Suppressor macrophage (primary cell): ENCODE measurements at regions not wholly inside any gene's neighbourhood (a gene's known extent, or its start where the extent isn't known, plus 50 kb on each side); places are given as distances from the start of the nearest gene placed in this dataset.

Source experiments
- DNase-seq, 4 experiments: peaks; one replicate each; pipeline ENCODE4 v3.0.0-alpha.2; 2020 to 2022

DNA sequence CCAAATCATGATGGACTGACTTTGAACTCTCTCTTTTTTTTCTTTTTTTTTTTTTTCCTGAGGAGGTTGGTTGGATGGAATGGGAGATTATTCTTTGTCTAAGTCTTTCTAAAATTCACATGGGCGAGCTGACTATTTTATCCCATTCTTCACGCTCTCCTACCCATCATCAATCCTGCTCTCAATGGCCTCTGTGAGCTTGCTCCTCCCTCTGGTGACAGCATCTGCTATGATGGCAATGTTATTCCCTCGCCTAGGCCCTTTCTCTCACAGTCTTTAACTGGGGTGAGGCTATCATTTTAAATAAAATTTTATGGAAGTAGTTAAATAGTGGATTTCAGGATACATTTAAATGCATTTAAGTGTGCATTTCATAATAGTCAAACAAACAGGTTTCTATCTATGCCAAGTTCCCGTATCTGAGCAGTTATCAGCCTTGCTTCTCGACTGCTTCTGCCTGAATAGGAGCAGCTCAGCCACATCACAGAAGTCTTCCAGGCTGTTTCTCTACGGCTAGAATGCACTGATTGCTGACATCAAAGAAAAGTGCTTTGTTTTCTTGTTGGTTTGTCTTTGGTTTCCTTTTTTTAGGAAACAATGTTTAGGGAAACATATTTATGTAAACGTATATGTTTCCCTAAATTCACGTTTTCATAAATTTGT is 2233.8 kb downstream of the MAT2B start:
- no peak for DNase-seq

DNA sequence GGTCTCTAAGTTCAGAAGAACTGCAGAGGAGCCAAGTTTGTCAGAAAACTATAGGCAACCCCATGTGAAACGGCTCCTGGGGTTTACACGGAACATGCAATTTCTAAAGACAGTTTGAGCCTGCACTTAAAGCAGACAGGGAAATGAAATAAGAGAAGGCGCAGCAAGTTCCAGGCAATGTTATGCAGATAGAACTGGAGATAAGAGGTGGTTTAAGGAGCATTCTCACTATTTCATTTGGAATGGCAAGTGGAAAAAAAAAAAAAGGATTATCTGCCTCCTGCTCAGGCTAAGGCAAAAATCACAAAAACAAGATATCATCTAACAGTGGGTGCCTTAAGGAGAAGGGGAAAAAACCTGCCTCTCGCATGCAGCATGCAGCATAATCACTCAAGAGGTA is 2252.4 kb downstream of the MAT2B start:
- DNase-seq, result no peak

DNA sequence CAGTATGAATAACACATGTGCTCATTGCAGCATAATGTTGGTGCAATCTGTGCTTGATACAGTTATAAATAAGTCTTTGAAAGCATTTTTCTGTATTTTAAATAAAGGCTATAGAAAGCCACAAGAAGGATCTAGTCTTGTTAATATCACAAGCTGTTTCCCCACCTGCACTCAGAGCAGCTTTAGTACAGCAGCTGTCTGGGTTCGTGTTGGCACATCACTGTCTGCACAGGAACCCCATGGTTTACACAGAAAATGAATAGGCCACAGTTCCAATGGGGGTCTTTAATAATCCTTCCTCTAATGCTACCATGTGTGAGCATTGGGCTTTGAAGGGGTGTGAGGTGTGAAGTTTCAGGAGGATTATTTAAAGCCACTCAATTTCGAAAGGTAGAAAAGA is 2269.7 kb downstream of the MAT2B start:
- no peak for DNase-seq

DNA sequence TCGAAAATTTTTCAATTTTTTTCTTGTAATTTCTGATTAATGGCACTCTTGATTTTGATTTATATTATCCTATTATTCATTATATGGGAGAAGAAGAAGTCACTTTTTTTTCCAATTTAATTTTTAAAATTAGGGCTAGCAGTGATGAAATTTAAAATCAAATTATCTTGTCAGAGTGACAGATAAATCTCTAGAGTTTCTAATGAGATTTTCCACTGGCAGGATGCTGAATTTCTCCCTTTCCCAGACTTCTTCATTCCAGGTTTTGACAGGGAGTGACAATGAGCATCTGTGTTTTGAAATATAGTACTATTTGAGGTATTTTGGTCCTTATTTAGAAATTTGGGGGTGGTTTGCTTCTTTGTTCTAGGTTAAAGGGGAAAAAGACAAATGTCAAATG is 2274.1 kb downstream of the MAT2B start:
- DNase-seq, result no peak

DNA sequence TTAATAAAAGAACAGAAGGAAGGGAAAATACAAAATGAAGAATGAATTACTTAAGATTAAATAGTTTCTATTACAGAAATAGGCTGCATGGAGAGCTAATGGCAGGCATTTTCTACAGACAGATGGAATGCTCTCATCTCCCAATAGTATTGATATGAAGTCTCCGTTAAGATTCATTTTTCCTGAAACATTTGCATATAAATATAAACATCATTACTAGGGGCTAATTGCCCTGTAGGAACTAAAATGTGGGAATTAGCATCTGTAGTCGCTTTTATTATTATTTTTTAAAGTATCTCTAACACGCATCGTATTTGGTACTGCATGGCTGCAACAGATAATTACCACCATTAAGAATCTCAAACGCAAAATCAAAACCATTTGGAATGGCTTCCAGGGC is 2275.5 kb downstream of the MAT2B start:
- no peak for DNase-seq

DNA sequence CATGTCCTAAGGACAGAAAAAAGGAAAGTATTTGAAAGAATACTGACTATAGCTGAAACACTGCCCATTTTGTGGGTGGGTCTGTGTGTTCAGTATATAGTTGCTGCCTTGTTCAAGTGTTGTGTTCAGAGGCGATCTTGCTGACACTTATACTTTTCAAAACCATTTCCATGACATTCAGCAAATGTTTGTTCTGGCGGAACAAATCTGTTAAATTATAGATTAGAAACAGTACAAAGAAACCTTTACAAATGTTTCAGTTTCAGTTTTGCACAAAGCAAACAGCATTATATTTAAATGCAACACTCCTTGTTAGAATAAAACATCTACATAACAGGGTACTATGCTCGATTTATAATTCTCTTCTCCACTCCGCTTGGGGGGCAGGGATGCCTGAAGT is 2276.3 kb downstream of the MAT2B start:
- DNase-seq, result no peak

DNA sequence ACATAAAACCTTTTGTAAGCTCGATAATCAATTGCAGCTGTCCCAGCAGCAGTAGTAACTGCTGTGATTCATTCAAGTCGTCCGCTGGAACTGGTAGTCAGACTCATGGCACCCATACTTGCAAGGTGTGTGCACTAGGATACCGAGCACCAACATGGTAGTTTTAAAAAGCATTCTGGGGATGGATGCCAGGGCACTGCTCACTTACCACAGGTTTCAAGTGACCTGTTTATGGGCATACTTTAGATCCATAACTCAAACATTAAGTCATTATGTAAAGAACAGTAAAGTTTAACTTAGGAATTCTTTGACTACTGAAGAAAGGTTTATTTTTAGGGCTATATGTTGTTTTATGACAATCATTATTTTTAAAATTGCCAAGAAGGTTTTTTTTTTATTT is 2277.6 kb downstream of the MAT2B start:
- DNase-seq, result no peak

DNA sequence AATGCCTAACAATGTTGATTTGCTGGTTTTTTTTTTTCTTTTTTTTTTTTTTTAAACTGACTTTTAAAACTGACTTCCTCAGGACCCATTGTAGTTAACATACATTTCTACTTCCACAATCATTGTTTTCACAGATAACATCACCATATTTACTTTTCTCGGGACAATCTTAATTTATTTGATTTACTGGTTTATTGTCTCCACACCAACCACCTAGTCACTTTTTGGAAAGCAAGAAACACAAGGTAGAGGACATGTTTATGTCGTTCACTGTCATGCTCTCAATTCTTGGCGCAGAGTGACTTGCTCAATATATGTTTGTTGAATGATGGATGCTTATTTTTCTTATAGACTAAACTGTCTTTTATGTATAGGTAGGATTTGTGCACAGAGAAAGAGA is 2280.7 kb downstream of the MAT2B start:
- no peak for DNase-seq

DNA sequence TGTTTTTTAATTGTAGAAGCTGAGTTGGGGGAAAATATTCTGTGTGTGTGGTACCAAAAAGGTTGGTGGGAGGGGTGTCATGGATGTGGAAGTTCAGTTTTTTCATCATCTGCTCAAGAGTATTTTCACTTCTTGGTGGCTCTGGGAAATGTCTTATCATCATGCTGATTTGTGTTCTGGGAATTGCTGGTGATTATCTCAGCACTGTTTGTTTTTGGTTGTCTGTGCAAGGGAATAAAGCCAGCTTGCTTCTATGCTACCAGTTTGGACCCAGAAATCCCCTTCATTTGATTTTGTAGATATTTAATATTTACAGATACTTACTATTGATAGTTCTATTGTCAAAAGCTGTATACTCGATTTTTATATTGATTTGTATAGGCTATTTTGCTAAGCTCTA is 2289.7 kb downstream of the MAT2B start:
- DNase-seq, result no peak

DNA sequence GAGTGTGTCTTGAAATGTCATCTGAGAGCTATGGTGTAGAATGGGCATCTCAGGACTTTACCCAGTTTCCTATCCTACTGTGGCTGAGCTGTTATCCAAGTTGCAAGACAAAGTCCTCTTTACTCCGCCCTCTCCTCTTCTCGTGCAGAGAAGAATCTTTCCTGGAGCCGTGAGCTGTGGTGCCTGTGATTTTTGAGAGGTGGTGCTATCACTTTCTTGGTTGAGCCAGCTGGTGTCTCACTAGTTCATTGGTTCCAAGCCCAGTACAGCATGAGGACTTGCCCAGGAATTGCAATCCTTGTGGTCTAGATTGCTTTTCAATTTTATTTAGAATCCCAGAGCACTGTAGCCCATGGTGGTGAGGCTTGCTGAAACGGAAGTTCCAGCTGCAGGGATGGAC is 2300.3 kb downstream of the MAT2B start:
- no peak for DNase-seq

DNA sequence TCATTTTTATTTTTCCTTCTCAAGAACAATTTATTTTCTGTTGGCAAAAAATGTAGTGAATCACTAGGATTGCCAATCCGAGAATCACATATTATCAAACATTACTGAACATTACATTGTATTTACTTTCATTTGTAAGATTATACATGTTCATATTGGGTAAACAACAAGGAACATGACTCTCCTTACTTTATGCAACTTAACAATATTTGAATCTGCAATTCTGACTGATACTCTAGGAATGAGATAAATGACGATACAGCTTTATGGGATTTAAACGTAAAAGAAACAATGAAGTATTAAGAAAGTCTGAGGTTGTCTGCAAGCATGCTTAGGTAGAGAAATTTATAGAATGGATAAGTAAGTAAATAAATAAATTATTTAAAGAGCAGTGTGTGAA is 2302.9 kb downstream of the MAT2B start:
- no peak for DNase-seq

DNA sequence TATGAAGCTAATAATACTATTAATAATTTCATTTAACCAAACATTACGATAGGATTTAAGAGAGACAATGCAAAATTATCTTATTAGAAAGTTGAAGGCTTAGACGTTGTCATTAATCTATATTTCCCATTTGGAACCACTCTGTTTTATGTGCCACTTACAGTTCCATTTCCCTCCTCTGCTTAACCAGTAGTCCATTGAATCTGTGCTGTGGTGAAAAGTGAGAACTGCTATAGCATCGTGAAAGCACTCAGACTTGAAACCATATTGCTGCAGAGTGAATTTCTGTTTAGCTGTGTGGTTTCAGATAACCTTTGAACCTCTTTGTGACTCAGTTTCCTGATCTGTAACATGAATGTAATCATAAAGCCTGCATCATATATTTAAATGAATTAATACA is 2304.5 kb downstream of the MAT2B start:
- no peak for DNase-seq

DNA sequence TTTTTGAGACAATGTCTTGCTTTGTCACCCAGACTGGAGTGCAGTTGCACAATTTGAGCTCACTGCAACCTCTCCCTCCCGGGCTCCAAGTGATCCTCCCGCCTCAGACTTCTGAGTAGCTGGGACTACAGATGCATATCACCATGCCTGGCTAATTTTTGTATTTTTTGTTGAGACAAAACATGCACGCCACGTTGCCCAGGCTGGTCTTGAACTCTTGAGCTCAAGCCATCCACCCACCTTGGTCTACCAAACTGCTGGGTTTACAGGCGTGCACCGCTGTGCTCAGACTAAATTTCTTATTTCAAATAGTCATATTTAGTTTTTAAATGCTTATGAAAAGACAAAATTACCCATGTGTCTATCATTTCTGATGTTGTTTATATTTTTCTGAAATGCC is 2324.1 kb downstream of the MAT2B start:
- DNase-seq, result no peak

DNA sequence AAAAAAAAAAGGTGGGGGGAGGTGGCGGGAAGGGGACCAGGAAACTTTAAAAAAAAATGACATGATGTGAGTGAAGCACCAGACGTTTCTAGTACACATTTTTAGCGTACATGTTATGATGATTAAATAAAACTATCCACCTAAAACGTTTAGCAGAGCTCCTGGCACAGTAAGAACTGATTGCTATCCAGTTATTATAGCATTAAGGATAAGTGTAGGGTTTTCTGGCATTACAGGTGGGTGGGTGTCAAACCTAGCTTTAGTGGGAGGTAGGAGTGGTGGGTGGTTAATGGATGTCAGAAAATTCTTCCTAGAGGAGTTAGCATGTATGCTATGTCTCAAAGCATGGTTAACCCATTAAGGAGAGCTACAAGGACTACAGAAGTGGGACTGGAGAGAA is 2329.5 kb downstream of the MAT2B start:
- no peak for DNase-seq

DNA sequence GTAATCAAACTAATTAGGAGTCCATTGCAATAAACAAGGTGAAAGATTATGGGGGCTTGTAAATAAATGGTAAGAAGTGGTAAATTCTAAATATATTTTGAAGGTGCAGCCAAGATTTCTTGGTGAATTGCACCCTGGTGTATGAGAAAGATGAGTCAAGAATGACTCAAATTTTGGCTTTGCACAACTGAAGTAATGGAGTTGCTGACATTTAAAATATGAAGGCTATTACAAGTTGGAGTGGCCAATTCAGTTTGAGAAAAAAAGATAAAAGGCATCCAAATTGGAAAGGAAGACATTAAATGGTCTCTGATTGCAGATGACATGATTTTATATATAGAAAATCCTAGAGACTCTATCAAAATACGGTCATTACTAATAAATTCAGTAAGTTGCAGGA is 2330.6 kb downstream of the MAT2B start:
- DNase-seq, result no peak

DNA sequence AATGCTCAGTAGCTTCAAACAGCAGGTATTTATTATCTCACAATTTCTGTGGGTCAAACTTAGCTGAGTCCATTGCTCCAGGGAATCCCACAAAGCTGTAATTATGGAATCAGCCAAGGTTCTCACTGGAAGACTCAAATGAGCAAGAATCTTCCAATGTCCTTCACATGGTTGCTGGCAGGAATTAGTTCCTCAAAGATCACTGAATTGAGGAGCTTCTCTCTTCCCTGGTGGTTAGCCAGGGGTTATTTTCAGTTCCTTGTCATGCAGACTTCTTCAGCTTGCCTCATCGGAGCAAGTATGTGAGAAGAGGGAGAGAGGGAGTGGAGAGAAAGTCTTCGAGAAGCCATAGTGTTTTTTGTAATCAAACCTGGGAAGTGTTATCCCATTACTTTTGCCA is 2331.9 kb downstream of the MAT2B start:
- DNase-seq, result no peak

DNA sequence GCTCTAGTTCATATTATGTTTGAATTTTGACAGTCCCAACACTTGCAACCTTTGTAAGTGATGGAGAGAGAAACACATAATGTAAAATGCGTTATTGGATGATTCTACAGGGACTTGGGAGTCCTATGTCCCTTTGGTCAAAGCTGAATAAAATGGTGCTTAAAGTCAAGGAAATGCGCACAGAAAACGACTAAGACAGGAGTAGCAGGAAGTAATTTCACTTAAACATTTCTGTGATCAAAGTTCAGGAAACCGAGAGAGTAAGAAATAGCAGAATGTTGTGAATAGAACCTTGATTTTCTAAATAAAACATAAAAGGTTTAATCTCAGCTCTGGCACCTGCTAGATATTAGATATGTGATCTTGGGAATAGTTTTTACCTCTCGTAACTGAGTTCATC is 2339.2 kb downstream of the MAT2B start:
- no peak for DNase-seq

DNA sequence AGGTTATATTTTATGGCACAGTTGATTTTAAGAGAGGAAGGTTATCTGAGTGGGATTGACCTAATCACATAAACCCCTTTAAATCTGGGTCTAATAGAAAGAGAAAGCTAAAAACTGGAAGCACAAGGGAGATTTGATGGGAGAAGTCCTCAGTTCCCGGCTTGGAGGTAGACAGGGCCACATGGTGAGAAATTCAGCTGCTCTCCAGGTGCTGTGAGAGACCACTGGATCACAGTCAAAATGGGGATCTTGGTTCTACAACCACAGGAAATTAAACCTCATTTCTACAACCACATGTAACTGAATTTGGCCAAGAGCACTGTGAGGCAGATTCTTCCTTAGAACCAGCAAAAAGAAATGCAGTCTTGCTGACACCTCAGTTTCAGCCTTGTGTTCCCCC is 2352.7 kb downstream of the MAT2B start:
- no peak for DNase-seq

DNA sequence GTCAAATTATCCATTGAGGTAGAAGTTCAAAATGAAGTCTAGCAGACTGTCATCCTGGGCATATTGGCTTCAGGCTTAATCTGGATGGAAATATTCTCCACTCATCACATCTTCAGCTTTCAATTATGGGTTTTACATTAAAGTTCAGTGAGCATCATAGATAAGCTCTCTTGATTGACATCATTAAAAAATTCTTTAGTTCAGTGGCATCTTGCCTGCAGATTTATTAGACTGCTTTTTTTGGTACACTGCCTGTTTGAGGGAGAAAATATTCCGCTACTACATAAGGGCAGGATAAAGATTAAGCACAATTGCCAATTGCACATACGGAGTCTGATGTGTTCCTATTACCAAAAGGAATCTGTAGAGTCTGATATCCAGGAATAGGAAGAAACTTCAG is 2353.8 kb downstream of the MAT2B start:
- DNase-seq, result no peak

DNA sequence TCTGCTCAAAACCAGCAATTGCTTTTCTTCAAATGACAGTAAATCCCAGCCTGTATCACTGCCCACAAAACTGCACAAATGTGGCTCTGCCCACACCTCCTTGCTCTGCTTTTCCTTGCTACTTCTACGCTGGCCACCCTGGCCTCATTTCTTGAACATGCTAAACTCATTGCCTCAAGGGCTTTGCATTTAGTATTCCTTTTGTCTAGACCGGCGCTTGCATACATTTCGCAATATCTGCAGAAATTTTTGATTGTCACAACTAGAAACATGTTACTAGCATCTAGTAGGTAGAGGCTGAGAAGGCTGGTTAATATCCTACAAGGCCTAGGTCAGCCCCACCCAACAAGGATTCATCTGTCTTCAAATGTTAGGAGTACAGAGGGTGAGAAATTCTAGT is 2357.8 kb downstream of the MAT2B start:
- DNase-seq, result no peak

DNA sequence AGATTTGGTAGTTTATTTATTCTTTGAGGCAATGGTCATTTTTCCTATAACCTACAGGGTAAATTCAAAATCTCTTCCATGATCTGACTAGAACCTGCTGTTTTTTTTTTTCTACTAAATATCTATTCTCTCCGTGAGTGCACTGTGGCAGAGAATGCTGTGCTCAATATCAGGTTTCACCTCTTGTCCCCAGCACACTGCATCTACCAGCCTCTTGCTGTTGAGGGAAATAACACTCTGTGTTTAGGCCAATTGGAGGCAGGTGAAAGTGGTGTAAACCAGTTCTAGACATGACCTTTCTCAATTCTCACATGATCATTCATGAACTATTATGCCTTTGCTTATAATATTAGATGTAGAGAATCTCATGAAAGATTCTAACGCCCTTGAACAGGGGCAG is 2365.9 kb downstream of the MAT2B start:
- no peak for DNase-seq

DNA sequence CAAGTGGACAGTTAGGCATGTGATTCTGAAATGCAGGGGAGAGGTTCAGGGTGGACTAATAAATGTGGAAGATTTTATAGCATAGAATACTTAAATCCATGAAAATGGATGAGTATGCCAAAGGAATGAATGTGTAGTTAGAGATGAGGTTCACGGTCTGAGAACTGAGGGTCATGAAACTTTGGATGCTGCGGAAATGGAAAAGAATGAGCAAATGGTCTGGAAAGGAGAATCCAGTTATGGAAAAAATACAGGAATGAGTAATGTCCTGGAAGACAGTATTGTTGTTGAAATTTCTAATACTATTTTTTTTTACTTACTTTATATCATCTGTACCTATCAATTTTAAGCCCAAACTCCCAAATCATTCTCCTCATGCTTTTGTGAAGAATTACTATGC is 2369.4 kb downstream of the MAT2B start:
- no peak for DNase-seq

DNA sequence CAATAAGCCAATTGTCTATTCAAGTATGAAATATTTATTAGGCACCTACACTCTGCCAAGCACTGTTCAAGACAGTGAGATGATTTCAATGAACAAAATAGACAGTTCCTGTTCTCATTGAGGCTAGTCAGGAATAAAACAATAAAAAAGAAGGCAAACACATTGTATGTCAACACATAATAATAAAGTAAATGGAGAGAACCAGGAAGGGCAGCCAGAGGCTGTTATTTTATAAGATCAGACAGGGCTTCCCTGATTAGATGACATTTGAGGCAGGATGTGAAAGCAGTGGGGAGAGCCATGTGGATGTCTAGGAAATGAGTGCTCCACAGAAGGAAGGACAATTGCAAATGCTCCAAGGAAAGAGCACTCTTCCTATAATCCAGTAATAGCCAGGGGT is 2371.1 kb downstream of the MAT2B start:
- DNase-seq, result no peak

DNA sequence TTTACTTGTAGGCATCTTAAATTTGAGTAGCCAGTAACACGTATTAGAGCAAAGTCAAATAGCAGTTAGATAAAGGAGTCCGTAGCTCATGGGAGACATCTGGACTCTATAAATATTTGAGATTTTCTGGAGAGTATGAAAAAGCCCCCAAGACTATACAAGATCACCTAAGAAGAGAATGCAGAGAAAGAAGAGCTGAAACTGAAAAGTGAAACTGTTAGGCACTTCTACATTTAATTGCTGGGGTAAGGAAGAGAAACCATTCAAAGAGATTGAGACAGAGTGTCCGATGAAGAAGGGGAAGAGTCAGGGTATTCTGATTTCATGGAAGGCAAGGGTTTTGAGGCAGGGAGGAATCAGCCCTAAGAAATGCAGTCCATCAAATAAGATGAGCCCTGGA is 2372.1 kb downstream of the MAT2B start:
- no peak for DNase-seq

DNA sequence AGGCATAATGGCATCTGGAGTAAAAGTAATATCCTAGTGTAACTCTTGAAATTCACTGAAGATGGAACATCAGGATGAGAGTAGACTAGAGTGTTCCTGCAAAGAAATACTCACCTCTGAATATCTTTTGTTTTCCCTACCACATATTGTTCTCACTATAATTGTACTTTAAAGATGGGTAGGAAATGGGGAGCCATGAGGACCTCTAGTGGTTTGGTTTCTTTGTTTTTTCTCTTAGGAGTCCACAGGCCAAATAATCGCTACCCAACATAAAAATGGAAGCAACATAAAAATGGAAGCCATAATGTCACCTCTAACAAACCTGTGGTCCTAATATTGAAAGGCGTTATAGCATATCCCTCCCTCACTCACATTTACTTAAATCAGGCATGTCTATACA is 2375.8 kb downstream of the MAT2B start:
- no peak for DNase-seq

DNA sequence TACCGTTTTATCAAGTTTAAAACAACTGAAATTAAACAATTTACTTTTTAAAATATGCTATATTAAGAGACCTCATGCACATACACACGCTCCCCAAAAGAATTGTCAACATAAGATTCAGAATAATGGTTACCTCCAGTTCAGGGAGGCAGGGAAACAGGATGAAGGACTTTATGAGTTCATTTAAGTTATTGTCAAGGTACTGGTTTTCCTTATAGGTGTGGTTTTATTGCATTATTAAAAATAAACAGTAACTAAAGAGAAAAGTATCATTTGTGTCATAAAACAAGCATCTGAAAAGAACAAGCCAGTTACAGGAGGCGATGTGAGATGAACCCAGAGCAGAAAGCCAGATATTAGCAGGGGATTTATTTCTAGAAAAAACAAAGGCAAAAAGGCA is 2376.7 kb downstream of the MAT2B start:
- DNase-seq, result no peak
